GM12878 (cell line): ENCODE measurements at regions not wholly inside any gene's neighbourhood (a gene's known extent, or its start where the extent isn't known, plus 50 kb on each side); places are given as distances from the start of the nearest gene placed in this dataset.

Experiments
- ATAC-seq: fragments of 200-7000 bp; cut with Tn5 transposase; 3 replicates; pipeline ENCODE4 v1.9.1; 2020; ENCODE audit warnings: mild to moderate bottlenecking, moderate library complexity
- BruUV-seq: library from RNA; stranded (reverse); fragments of 400-500 nt; replicated peaks from 2 replicates; lab custom pipeline; 2021; lab: Mats Ljungman, UMichigan
- CTCF ChIA-PET: fragments of 300-600 bp; sonication (Branson Sonifier 250); formaldehyde crosslinking; extraction: SDS; loops from one replicate; lab custom pipeline; 2021; ENCODE audit warnings: inconsistent platforms; lab: Yijun Ruan, JAX
- POLR2A ChIA-PET: fragments of 350-600 bp; formaldehyde crosslinking; extraction: SDS; loops from one replicate; lab custom pipeline; 2021; ENCODE audit warnings: inconsistent platforms; lab: Charles Lee
- RAD21 ChIA-PET: fragments of 300-600 bp; sonication (Branson Sonifier 250); formaldehyde crosslinking; loops from one replicate; lab custom pipeline; 2023; ENCODE audit warnings: antibody characterized with exemption; ENCODE audit not compliant: unreplicated experiment; lab: Charles Lee
- SMC1A ChIA-PET: fragments of 300-600 bp; sonication (Branson Sonifier 250); formaldehyde crosslinking; loops from one replicate; lab custom pipeline; 2023; ENCODE audit not compliant: unreplicated experiment, uncharacterized antibody; lab: Charles Lee
- DNase-seq: peaks from one replicate; pipeline ENCODE4 v3.0.0-alpha.2; 2011; ENCODE audit warnings: low read depth, low spot score
- FAIRE-seq: peaks from 3 replicates; lab custom pipeline; 2011; peaks lifted over from hg19 to GRCh38; lab: Jason Lieb, UNC
- H2AFZ ChIP-seq: 2 replicates; pipeline ENCODE4 v1.6.0; 2011; ENCODE audit warnings: low read depth, low read length, control low read depth; ENCODE audit not compliant: control insufficient read depth
- H3K27ac ChIP-seq: 2 replicates; pipeline ENCODE4 v1.5.1; 2011; ENCODE audit warnings: control low read depth; ENCODE audit not compliant: control insufficient read depth, insufficient read depth
- H3K27me3 ChIP-seq, 2 experiments: replicated peaks in 1 of 2; 2 replicates each; pipeline versions ENCODE4 v1.6.0 to v1.6.1; 2011; ENCODE audit warnings: low read length in 1 of 2; ENCODE audit not compliant: control insufficient read depth in 2 of 2, insufficient read depth in 2 of 2
- H3K36me3 ChIP-seq, 2 experiments: 2 replicates each; pipeline ENCODE4 v1.5.1; 2011; ENCODE audit warnings: low read length in 1 of 2; ENCODE audit not compliant: control insufficient read depth in 2 of 2, insufficient read depth in 2 of 2
- H3K4me1 ChIP-seq: 2 replicates; pipeline ENCODE4 v1.6.1; 2011; ENCODE audit warnings: mild to moderate bottlenecking, low read length, moderate library complexity, mixed read lengths; ENCODE audit not compliant: control insufficient read depth, insufficient read depth
- H3K4me2 ChIP-seq: 2 replicates; pipeline ENCODE4 v1.6.0; 2011; ENCODE audit warnings: control low read depth; ENCODE audit not compliant: control insufficient read depth, insufficient read depth
- H3K4me3 ChIP-seq: fragments of 200-600 bp; sonication (generic); 2 replicates; pipeline ENCODE4 v1.5.1; 2016
- H3K79me2 ChIP-seq: 2 replicates; pipeline ENCODE4 v1.6.0; 2011; ENCODE audit warnings: low read length; ENCODE audit not compliant: control insufficient read depth, insufficient read depth
- H3K9ac ChIP-seq: 2 replicates; pipeline ENCODE4 v1.8.0; 2011; ENCODE audit warnings: low read length, control low read depth, mixed read lengths; ENCODE audit not compliant: control insufficient read depth, insufficient read depth
- H3K9me3 ChIP-seq: replicated peaks from 3 replicates; pipeline ENCODE4 v1.5.1; 2011; ENCODE audit warnings: mild to moderate bottlenecking, low read length; ENCODE audit not compliant: control insufficient read depth, insufficient read depth
- H4K20me1 ChIP-seq: 2 replicates; pipeline ENCODE4 v1.6.0; 2011; ENCODE audit not compliant: control insufficient read depth, insufficient read depth
- FOS ChIP-seq: IDR thresholded peaks from 3 replicates; pipeline ENCODE4 v1.6.1; 2011; ENCODE audit warnings: borderline replicate concordance; ENCODE audit not compliant: insufficient read length; ENCODE audit errors: extremely low read depth
- FOXK2 ChIP-seq: fragments of 450-650 bp; IDR thresholded peaks from 2 replicates; pipeline ENCODE4 v1.6.1; 2017; ENCODE audit warnings: mild to moderate bottlenecking, moderate library complexity
- KAT2A ChIP-seq: conservative IDR thresholded peaks from 2 replicates; pipeline ENCODE4 v1.6.1; 2011; ENCODE audit warnings: low read depth, low read length; ENCODE audit not compliant: control insufficient read depth
- MTA2 ChIP-seq: fragments of 450-650 bp; IDR thresholded peaks from 2 replicates; pipeline ENCODE4 v1.6.1; 2016; ENCODE audit warnings: low read depth, mild to moderate bottlenecking, moderate library complexity
- POLR2A ChIP-seq: IDR thresholded peaks from 2 replicates; pipeline ENCODE4 v1.6.1; 2011; ENCODE audit warnings: low read depth, mild to moderate bottlenecking, low read length
- RAD21 ChIP-seq: IDR thresholded peaks from 2 replicates; pipeline ENCODE4 v1.6.1; 2011; ENCODE audit warnings: mild to moderate bottlenecking, low read depth, low read length, moderate library complexity; ENCODE audit not compliant: insufficient read depth
- TCF12 ChIP-seq: IDR thresholded peaks from 2 replicates; pipeline ENCODE4 v1.6.1; 2011; ENCODE audit warnings: low read depth, mild to moderate bottlenecking, low read length
- ZSCAN29 ChIP-seq: fragments of 450-650 bp; IDR thresholded peaks from 2 replicates; pipeline ENCODE4 v1.6.1; 2017; ENCODE audit warnings: mild to moderate bottlenecking, moderate library complexity
- WGBS: methylation state at CpG from one replicate; pipeline ENCODE4 v1.1.6; 2016; ENCODE audit warnings: low lambda C conversion rate; ENCODE audit not compliant: insufficient replicate concordance, insufficient coverage; ENCODE audit errors: missing lambda C conversion rate; 5-methylcytosine and 5-hydroxymethylcytosine counted together
- in situ Hi-C: fragments of 300-500 bp; cut with MboI; formaldehyde crosslinking; loops from 9 replicates; pipeline ENCODE4 v1.14.3; 2018; ENCODE audit warnings: mixed read lengths
- intact Hi-C: fragments of 100-400 bp; cut with micrococcal nuclease; formaldehyde crosslinking; loops from one replicate; pipeline ENCODE4 v1.14.2; 2022; ENCODE audit not compliant: unreplicated experiment
- TF ChIP-seq, protein P1 (sequence below): fragments of 450-650 bp; IDR thresholded peaks from 2 replicates; pipeline ENCODE4 v1.6.1; 2016; ENCODE audit warnings: mild to moderate bottlenecking
- TF ChIP-seq, protein P2 (sequence below): IDR thresholded peaks from 2 replicates; pipeline ENCODE4 v1.6.1; 2012; ENCODE audit warnings: low read length, inconsistent platforms

DNA sequence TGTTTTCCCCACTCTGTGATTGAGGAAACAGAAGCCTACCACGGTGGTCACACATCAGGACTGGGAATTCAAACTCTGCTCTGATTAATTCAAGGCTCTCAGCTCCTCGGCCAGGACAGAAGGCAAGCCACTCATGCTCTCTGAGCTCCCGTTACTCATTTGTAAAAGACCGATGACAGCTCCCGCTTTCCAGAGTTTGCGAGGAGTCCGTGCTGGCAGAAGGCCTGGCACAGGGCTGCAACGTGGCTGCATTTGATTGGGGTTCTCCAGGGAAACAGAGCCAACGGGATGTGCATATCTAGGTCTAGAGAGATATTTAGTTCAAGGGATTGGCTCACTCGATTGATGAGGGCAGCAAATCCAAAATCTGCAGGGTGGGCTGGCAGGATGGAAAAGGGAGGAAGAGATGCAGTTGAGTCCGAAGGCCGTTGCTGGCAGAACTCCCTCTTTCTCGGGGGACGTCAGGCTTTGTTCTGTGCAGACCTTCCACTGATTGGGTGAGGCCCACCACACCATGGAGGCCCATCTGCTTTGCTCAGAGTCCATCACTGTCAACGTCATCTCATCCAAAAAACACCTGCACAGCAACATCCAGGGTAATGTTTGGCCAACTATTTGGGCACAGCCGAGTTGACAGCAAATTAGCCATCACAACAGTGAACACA lies 215.5 kb upstream of the RPL38 start:
- no peak for FAIRE-seq
- Histone ChIP-seq H3K9ac (no peak overlapping the region), H3K79me2 (no peaks in the 10 kb centered on the region), H2AFZ (no peak overlapping the region), H3K4me3 (no peak overlapping the region), H3K27ac (no peak overlapping the region), H3K4me2 (no peak overlapping the region), H3K27me3 (no peaks in the 10 kb centered on the region; a peak in 2 of 4 replicates), H3K36me3 (no peaks in the 10 kb centered on the region), H4K20me1 (no peaks in the 10 kb centered on the region), H3K9me3 (no peaks in the 10 kb centered on the region), H3K4me1 (peaks cover 3% of the 10 kb centered on the region; the same call in 1 of the 2 replicates)
- DNase-seq: no peak
- 24% methylated on average over 16 of the region's 16 CpGs for WGBS
- in situ Hi-C loops (no loop called here), intact Hi-C loops (no loop called here)
- CTCF ChIA-PET: no interaction called here
- no TSS peak for BruUV-seq
- POLR2A ChIA-PET: no interaction called here
- RAD21 ChIA-PET: no interaction called here
- ATAC-seq: no peak
- SMC1A ChIA-PET: no interaction called here
- TF ChIP-seq, protein P1, sequence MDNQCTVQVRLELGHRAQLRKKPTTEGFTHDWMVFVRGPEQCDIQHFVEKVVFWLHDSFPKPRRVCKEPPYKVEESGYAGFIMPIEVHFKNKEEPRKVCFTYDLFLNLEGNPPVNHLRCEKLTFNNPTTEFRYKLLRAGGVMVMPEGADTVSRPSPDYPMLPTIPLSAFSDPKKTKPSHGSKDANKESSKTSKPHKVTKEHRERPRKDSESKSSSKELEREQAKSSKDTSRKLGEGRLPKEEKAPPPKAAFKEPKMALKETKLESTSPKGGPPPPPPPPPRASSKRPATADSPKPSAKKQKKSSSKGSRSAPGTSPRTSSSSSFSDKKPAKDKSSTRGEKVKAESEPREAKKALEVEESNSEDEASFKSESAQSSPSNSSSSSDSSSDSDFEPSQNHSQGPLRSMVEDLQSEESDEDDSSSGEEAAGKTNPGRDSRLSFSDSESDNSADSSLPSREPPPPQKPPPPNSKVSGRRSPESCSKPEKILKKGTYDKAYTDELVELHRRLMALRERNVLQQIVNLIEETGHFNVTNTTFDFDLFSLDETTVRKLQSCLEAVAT: no peak
- no peak for TF ChIP-seq KAT2A
- TF ChIP-seq POLR2A: no peak
- no peak for TF ChIP-seq FOS
- no peak for TF ChIP-seq RAD21
- TF ChIP-seq TCF12: no peak
- TF ChIP-seq FOXK2: no peak
- no peak for TF ChIP-seq ZSCAN29
- TF ChIP-seq, protein P2, sequence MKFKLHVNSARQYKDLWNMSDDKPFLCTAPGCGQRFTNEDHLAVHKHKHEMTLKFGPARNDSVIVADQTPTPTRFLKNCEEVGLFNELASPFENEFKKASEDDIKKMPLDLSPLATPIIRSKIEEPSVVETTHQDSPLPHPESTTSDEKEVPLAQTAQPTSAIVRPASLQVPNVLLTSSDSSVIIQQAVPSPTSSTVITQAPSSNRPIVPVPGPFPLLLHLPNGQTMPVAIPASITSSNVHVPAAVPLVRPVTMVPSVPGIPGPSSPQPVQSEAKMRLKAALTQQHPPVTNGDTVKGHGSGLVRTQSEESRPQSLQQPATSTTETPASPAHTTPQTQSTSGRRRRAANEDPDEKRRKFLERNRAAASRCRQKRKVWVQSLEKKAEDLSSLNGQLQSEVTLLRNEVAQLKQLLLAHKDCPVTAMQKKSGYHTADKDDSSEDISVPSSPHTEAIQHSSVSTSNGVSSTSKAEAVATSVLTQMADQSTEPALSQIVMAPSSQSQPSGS: no peak
- no peak for TF ChIP-seq MTA2
